Gastroesophageal sphincter (tissue), 3 donors: ENCODE measurements at regions not wholly inside any gene's neighbourhood (a gene's known extent, or its start where the extent isn't known, plus 50 kb on each side); places are given as distances from the start of the nearest gene placed in this dataset.

Source experiments
- POLR2AphosphoS5 ChIP-seq: sonication (generic); formaldehyde crosslinking; IDR thresholded peaks from one replicate; pipeline ENCODE4 v1.6.1; 2017; ENCODE audit warnings: antibody characterized with exemption
- TF ChIP-seq, protein P1 (sequence below), 4 experiments: fragments of 200-600 bp in 2 of 4; fragments of 450-650 bp in 2 of 4; sonication (generic) in 1 of 4; IDR thresholded peaks; one replicate each; pipeline ENCODE4 v1.5.1; 2017 to 2019; ENCODE audit warnings: antibody characterized with exemption in 4 of 4, mild to moderate bottlenecking in 2 of 4, moderate library complexity in 2 of 4

- TF ChIP-seq, protein P1, sequence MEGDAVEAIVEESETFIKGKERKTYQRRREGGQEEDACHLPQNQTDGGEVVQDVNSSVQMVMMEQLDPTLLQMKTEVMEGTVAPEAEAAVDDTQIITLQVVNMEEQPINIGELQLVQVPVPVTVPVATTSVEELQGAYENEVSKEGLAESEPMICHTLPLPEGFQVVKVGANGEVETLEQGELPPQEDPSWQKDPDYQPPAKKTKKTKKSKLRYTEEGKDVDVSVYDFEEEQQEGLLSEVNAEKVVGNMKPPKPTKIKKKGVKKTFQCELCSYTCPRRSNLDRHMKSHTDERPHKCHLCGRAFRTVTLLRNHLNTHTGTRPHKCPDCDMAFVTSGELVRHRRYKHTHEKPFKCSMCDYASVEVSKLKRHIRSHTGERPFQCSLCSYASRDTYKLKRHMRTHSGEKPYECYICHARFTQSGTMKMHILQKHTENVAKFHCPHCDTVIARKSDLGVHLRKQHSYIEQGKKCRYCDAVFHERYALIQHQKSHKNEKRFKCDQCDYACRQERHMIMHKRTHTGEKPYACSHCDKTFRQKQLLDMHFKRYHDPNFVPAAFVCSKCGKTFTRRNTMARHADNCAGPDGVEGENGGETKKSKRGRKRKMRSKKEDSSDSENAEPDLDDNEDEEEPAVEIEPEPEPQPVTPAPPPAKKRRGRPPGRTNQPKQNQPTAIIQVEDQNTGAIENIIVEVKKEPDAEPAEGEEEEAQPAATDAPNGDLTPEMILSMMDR (IDR thresholded peaks at IDR 0.05), result no peak
- TF ChIP-seq POLR2AphosphoS5, result no peak
Measured at GRCh38 chr6:66179361-66179760, 472.3 kb upstream of the EYS start.
